WTC11 (cell line): ENCODE measurements at regions not wholly inside any gene's neighbourhood (a gene's known extent, or its start where the extent isn't known, plus 50 kb on each side); places are given as distances from the start of the nearest gene placed in this dataset.

ENCODE experiments used
- ATAC-seq: fragments of 200-7000 bp; cut with Tn5 transposase; 2 replicates; pipeline ENCODE4 v1.10.0; 2021; ENCODE audit warnings: mild to moderate bottlenecking, moderate library complexity
- CTCF ChIA-PET: fragments of 300-600 bp; sonication (Branson Sonifier 250); formaldehyde crosslinking; loops from one replicate; lab custom pipeline; 2021; ENCODE audit warnings: antibody characterized with exemption; lab: Charles Lee
- POLR2A ChIA-PET: fragments of 350-600 bp; sonication (Branson Sonifier 250); formaldehyde crosslinking; loops from one replicate; lab custom pipeline; 2021; ENCODE audit warnings: antibody characterized with exemption; lab: Charles Lee
- DNase-seq: peaks from one replicate; pipeline ENCODE4 v3.0.0; 2021; ENCODE audit warnings: low spot score
- H3K27ac Mint-ChIP-seq: 2 replicates; pipeline ENCODE4 v1.8.0; 2021; ENCODE audit warnings: mixed read lengths
- H3K27me3 Mint-ChIP-seq: 2 replicates; pipeline ENCODE4 v1.8.0; 2021; ENCODE audit warnings: low read depth, mild to moderate bottlenecking, moderate library complexity, mixed read lengths
- H3K36me3 Mint-ChIP-seq: 2 replicates; pipeline ENCODE4 v1.8.0; 2021; ENCODE audit warnings: mixed read lengths
- H3K4me1 Mint-ChIP-seq: 2 replicates; pipeline ENCODE4 v1.8.0; 2022; ENCODE audit warnings: mixed read lengths
- H3K4me3 Mint-ChIP-seq: 2 replicates; pipeline ENCODE4 v1.8.0; 2021; ENCODE audit warnings: mild to moderate bottlenecking, moderate library complexity, mixed read lengths
- H3K9me3 Mint-ChIP-seq: 2 replicates; pipeline ENCODE4 v1.8.0; 2021; ENCODE audit warnings: mixed read lengths
- EMX1 ChIP-seq: fragments of 250-450 bp; sonication (Bioruptor Pico); IDR thresholded peaks from 2 replicates; pipeline ENCODE4 v1.8.0; 2021; ENCODE audit warnings: mild to moderate bottlenecking
- ESRRA ChIP-seq: sonication (generic); formaldehyde crosslinking; IDR thresholded peaks from 2 replicates; pipeline ENCODE4 v1.8.1; 2022; ENCODE audit warnings: mild to moderate bottlenecking, missing genetic modification reagents, borderline replicate concordance
- JAZF1 ChIP-seq: fragments of 250-450 bp; sonication (Bioruptor Pico); IDR thresholded peaks from 2 replicates; pipeline ENCODE4 v1.9.0; 2021; ENCODE audit warnings: moderate library complexity, mild to moderate bottlenecking, inconsistent platforms
- NFATC4 ChIP-seq: fragments of 250-450 bp; sonication (Bioruptor Pico); IDR thresholded peaks from 2 replicates; pipeline ENCODE4 v1.9.0; 2021; ENCODE audit warnings: mild to moderate bottlenecking
- NFE2L1 ChIP-seq: sonication (generic); formaldehyde crosslinking; IDR thresholded peaks from 2 replicates; pipeline ENCODE4 v1.8.1; 2023; ENCODE audit warnings: missing genetic modification reagents
- NR3C1 ChIP-seq: sonication (generic); formaldehyde crosslinking; conservative IDR thresholded peaks from 2 replicates; pipeline ENCODE4 v1.8.1; 2023; ENCODE audit warnings: low read depth, mild to moderate bottlenecking, missing genetic modification reagents
- PRRX2 ChIP-seq: fragments of 250-450 bp; sonication (Bioruptor Pico); IDR thresholded peaks from 2 replicates; pipeline ENCODE4 v1.8.0; 2021; ENCODE audit warnings: mild to moderate bottlenecking
- SOX15 ChIP-seq: fragments of 250-450 bp; sonication (Bioruptor Pico); IDR thresholded peaks from 2 replicates; pipeline ENCODE4 v1.9.0; 2021; ENCODE audit warnings: mild to moderate bottlenecking
- TEAD4 ChIP-seq: sonication (generic); formaldehyde crosslinking; IDR thresholded peaks from 2 replicates; pipeline ENCODE4 v1.8.0; 2022; ENCODE audit warnings: mild to moderate bottlenecking, missing genetic modification reagents
- TF ChIP-seq, protein P1 (sequence below): sonication (generic); formaldehyde crosslinking; IDR thresholded peaks from 2 replicates; pipeline ENCODE4 v1.8.0; 2022; ENCODE audit warnings: mild to moderate bottlenecking, missing genetic modification reagents
- TF ChIP-seq, protein P2 (sequence below): sonication (generic); formaldehyde crosslinking; IDR thresholded peaks from 2 replicates; pipeline ENCODE4 v1.8.1; 2022; ENCODE audit warnings: mild to moderate bottlenecking, missing genetic modification reagents, moderate library complexity, borderline replicate concordance
- TF ChIP-seq, protein P3 (sequence below): sonication (generic); formaldehyde crosslinking; conservative IDR thresholded peaks from 2 replicates; pipeline ENCODE4 v1.8.1; 2023; ENCODE audit warnings: mild to moderate bottlenecking, low read depth, missing genetic modification reagents, moderate library complexity
- TF ChIP-seq, protein P4 (sequence below): fragments of 250-450 bp; sonication (Bioruptor Pico); IDR thresholded peaks from 2 replicates; pipeline ENCODE4 v1.9.0; 2021; ENCODE audit warnings: moderate library complexity, mild to moderate bottlenecking, inconsistent platforms, borderline replicate concordance
- TF ChIP-seq, protein P5 (sequence below): fragments of 200-600 bp; IDR thresholded peaks from 2 replicates; pipeline ENCODE4 v1.8.0; 2022; ENCODE audit warnings: antibody characterized with exemption

DNA sequence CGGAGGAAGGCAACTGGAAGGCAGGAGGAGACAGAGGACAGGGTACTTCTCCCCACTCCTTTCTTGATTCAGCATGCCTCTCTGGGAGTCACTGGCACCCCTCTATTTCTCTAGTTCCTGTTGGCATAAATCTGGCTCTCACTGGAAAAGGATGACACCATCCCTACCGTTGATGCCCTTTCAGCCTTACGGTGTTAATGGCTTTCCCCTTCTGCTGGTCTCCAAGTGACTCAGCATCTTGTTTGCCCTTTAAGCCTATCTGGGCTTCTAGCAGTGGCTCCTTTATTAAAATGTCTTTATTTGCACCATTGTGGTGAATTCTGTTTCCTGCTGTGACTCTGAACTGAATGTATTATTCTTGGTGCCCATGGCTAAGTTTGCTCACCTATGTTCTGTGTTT is 227.3 kb upstream of the GLRA1 start:
- Mint-ChIP-seq H3K9me3 (peaks cover 7% of the 10 kb centered on the region), H3K36me3 (no peaks in the 10 kb centered on the region), H3K4me1 (0 out of 2 replicates have a peak, but pooled peaks cover 4% of the 10 kb centered on the region), H3K27ac (no peak overlapping the region), H3K4me3 (no peak overlapping the region), H3K27me3 (no peaks in the 10 kb centered on the region)
- ChIA-PET CTCF (interaction anchor here (1.0 kb wide), 1 partner anchor 327 kb away, joined by 3 read pairs; no protein-coding TSS in a partner anchor), POLR2A (no interaction called here)
- TF ChIP-seq TEAD4 (CRISPR knock-in tag), result no peak
- TF ChIP-seq, protein P1, sequence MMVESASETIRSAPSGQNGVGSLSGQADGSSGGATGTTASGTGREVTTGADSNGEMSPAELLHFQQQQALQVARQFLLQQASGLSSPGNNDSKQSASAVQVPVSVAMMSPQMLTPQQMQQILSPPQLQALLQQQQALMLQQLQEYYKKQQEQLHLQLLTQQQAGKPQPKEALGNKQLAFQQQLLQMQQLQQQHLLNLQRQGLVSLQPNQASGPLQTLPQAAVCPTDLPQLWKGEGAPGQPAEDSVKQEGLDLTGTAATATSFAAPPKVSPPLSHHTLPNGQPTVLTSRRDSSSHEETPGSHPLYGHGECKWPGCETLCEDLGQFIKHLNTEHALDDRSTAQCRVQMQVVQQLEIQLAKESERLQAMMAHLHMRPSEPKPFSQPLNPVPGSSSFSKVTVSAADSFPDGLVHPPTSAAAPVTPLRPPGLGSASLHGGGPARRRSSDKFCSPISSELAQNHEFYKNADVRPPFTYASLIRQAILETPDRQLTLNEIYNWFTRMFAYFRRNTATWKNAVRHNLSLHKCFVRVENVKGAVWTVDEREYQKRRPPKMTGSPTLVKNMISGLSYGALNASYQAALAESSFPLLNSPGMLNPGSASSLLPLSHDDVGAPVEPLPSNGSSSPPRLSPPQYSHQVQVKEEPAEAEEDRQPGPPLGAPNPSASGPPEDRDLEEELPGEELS (CRISPR knock-in tag), result no peak
- TF ChIP-seq, protein P2, sequence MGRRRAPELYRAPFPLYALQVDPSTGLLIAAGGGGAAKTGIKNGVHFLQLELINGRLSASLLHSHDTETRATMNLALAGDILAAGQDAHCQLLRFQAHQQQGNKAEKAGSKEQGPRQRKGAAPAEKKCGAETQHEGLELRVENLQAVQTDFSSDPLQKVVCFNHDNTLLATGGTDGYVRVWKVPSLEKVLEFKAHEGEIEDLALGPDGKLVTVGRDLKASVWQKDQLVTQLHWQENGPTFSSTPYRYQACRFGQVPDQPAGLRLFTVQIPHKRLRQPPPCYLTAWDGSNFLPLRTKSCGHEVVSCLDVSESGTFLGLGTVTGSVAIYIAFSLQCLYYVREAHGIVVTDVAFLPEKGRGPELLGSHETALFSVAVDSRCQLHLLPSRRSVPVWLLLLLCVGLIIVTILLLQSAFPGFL (CRISPR knock-in tag), result no peak
- DNase-seq, result no peak
- no peak for ATAC-seq

DNA sequence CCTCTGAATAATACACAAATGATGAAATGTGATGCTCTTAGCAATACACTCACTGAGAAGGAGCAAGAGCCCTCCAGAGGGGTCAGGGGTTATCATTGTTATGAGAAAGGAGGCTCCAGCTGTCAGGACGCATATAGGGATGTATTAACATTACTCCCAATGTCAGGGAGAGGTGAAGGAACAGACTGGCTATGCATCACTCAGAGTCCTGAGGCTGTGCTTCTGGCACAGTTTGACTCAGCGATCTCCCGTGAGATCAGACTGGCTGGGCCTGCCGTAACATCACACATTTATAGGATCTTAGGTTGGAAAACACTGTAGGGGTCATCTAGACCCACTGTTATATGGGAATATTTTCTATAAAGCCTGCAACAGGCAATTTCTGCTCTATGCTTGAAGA is 226.5 kb upstream of the GLRA1 start:
- no peak for TF ChIP-seq ESRRA
- TF ChIP-seq PRRX2 (CRISPR knock-in tag), result no peak
- DNase-seq, result no peak
- ChIA-PET CTCF (interaction anchor here (1.0 kb wide), 1 partner anchor 326 kb away, joined by 3 read pairs; no protein-coding TSS in a partner anchor), POLR2A (no interaction called here)
- no peak for ATAC-seq
- no peaks in the 10 kb centered on the region for H3K36me3 Mint-ChIP-seq
- H3K9me3 Mint-ChIP-seq, result peaks cover 7% of the 10 kb centered on the region
- no peak overlapping the region for H3K4me3 Mint-ChIP-seq
- no peak overlapping the region for H3K27ac Mint-ChIP-seq
- H3K27me3 Mint-ChIP-seq, result no peaks in the 10 kb centered on the region
- H3K4me1 Mint-ChIP-seq, result 0 out of 2 replicates have a peak, but pooled peaks cover 4% of the 10 kb centered on the region

DNA sequence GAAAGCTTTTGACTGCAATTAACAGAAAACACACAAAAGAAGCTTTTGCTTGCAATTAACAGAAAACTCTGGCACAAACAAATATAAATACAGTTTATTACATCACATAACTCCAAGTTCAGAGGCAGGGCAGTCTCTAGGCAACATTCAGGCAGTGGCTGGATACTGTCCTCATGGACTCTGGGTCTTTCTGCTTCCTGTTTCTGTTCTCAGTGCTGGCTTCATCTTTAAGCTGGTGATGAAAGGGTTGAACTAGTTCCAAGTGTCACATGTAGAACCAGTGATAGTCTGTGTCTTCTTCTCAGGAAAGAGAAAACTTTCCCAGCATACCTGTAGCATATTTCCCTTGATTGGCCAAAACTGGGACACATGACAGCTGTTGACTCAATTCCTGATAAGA is 222.6 kb upstream of the GLRA1 start:
- DNase-seq (no peak), ATAC-seq (no peak)
- TF ChIP-seq JAZF1 (CRISPR knock-in tag) (no peak), SOX15 (no peak), NR3C1 (CRISPR knock-in tag) (no peak), NFE2L1 (CRISPR knock-in tag) (no peak), NFATC4 (no peak), EMX1 (CRISPR knock-in tag) (no peak)
- TF ChIP-seq, protein P3, sequence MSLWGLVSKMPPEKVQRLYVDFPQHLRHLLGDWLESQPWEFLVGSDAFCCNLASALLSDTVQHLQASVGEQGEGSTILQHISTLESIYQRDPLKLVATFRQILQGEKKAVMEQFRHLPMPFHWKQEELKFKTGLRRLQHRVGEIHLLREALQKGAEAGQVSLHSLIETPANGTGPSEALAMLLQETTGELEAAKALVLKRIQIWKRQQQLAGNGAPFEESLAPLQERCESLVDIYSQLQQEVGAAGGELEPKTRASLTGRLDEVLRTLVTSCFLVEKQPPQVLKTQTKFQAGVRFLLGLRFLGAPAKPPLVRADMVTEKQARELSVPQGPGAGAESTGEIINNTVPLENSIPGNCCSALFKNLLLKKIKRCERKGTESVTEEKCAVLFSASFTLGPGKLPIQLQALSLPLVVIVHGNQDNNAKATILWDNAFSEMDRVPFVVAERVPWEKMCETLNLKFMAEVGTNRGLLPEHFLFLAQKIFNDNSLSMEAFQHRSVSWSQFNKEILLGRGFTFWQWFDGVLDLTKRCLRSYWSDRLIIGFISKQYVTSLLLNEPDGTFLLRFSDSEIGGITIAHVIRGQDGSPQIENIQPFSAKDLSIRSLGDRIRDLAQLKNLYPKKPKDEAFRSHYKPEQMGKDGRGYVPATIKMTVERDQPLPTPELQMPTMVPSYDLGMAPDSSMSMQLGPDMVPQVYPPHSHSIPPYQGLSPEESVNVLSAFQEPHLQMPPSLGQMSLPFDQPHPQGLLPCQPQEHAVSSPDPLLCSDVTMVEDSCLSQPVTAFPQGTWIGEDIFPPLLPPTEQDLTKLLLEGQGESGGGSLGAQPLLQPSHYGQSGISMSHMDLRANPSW (CRISPR knock-in tag), result no peak
- TF ChIP-seq, protein P4, sequence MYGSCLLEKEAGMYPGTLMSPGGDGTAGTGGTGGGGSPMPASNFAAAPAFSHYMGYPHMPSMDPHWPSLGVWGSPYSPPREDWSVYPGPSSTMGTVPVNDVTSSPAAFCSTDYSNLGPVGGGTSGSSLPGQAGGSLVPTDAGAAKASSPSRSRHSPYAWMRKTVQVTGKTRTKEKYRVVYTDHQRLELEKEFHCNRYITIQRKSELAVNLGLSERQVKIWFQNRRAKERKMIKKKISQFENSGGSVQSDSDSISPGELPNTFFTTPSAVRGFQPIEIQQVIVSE (CRISPR knock-in tag), result no peak
- TF ChIP-seq, protein P5, sequence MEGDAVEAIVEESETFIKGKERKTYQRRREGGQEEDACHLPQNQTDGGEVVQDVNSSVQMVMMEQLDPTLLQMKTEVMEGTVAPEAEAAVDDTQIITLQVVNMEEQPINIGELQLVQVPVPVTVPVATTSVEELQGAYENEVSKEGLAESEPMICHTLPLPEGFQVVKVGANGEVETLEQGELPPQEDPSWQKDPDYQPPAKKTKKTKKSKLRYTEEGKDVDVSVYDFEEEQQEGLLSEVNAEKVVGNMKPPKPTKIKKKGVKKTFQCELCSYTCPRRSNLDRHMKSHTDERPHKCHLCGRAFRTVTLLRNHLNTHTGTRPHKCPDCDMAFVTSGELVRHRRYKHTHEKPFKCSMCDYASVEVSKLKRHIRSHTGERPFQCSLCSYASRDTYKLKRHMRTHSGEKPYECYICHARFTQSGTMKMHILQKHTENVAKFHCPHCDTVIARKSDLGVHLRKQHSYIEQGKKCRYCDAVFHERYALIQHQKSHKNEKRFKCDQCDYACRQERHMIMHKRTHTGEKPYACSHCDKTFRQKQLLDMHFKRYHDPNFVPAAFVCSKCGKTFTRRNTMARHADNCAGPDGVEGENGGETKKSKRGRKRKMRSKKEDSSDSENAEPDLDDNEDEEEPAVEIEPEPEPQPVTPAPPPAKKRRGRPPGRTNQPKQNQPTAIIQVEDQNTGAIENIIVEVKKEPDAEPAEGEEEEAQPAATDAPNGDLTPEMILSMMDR, result no peak
- no peaks in the 10 kb centered on the region for H3K27me3 Mint-ChIP-seq
- H3K27ac Mint-ChIP-seq, result no peak overlapping the region
- H3K4me3 Mint-ChIP-seq, result no peak overlapping the region
- H3K36me3 Mint-ChIP-seq, result no peaks in the 10 kb centered on the region
- ChIA-PET POLR2A (no interaction called here), CTCF (interaction anchor here (1.6 to 6.3 kb wide), 2 partner anchors 203 to 322 kb away, joined by 4 to 99 read pairs; no protein-coding TSS in a partner anchor)
- H3K4me1 Mint-ChIP-seq, result peaks cover 15% of the 10 kb centered on the region
- H3K9me3 Mint-ChIP-seq, result no peaks in the 10 kb centered on the region
